ENCODE measurements at regions not wholly inside any gene's neighbourhood (a gene's known extent, or its start where the extent isn't known, plus 50 kb on each side); places are given as distances from the start of the nearest gene placed in this dataset.

DNA sequence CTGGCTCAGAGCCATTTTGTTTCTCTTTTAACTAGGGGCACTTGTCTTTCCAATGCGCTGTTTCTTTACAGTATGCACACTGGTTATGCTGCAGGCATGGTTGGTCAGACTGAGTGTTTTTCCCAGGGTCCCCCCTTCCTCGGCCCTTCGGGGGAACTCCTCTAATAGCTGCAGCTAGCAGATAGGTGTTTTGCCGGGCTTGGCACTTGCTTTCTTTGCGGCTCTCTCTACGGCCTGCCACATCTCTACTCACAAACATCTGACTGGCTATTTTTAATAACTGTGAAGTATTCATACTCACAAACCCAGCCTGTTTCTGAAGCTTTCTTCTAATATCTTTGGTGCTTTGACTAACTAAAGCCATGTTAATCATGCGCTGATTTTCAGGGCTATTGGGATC is 89.4 kb downstream of the SLC25A15 start:
- no peak overlapping the region for H3K27ac ChIP-seq (ENCODE audit: extremely low read depth, low read depth, low read length)
- H3K36me3 ChIP-seq (ENCODE audit: control insufficient read depth in 2 of 2, insufficient read depth in 1 of 2, low read length in 2 of 2) = no peaks in the 10 kb centered on the region
- no peak overlapping the region for H3K4me3 ChIP-seq (ENCODE audit: low read depth, low read length)
- H3K9me3 ChIP-seq (ENCODE audit: control insufficient read depth, insufficient read depth, low read depth, low read length) = no peaks in the 10 kb centered on the region
- POLR2A ChIA-PET = no interaction called here
- no peaks in the 10 kb centered on the region for H3K4me1 ChIP-seq (ENCODE audit: control insufficient read depth, insufficient read depth, low read length)
- CTCF ChIA-PET = no interaction called here
- TF ChIP-seq TRIM28 (IDR thresholded peaks at IDR 0.05; ENCODE audit: borderline replicate concordance, low read length) (no peak), ZNF777 (tag by site-specific recombination; IDR thresholded peaks at IDR 0.05; ENCODE audit: borderline replicate concordance) (no peak), REPIN1 (tag by site-specific recombination; IDR thresholded peaks at IDR 0.05; ENCODE audit: low read depth) (no peak), ZNF791 (tag by site-specific recombination; IDR thresholded peaks at IDR 0.05) (no peak), ZNF830 (tag by site-specific recombination; IDR thresholded peaks at IDR 0.05; ENCODE audit: low read depth) (no peak), ZBTB7A (tag by site-specific recombination; IDR thresholded peaks at IDR 0.05; ENCODE audit: low read depth) (no peak), MYNN (tag by site-specific recombination; IDR thresholded peaks at IDR 0.05; ENCODE audit: borderline replicate concordance) (no peak), ZNF549 (tag by site-specific recombination; IDR thresholded peaks at IDR 0.05) (no peak), ZNF146 (tag by site-specific recombination; IDR thresholded peaks at IDR 0.05) (no peak), ZNF302 (tag by site-specific recombination; IDR thresholded peaks at IDR 0.05; ENCODE audit: low read depth) (no peak), ZNF221 (tag by site-specific recombination; IDR thresholded peaks at IDR 0.05; ENCODE audit: borderline replicate concordance) (no peak), SP7 (tag by site-specific recombination; IDR thresholded peaks at IDR 0.05) (no peak), ZEB2 (tag by site-specific recombination; IDR thresholded peaks at IDR 0.05) (no peak)
- TF ChIP-seq, protein P1, sequence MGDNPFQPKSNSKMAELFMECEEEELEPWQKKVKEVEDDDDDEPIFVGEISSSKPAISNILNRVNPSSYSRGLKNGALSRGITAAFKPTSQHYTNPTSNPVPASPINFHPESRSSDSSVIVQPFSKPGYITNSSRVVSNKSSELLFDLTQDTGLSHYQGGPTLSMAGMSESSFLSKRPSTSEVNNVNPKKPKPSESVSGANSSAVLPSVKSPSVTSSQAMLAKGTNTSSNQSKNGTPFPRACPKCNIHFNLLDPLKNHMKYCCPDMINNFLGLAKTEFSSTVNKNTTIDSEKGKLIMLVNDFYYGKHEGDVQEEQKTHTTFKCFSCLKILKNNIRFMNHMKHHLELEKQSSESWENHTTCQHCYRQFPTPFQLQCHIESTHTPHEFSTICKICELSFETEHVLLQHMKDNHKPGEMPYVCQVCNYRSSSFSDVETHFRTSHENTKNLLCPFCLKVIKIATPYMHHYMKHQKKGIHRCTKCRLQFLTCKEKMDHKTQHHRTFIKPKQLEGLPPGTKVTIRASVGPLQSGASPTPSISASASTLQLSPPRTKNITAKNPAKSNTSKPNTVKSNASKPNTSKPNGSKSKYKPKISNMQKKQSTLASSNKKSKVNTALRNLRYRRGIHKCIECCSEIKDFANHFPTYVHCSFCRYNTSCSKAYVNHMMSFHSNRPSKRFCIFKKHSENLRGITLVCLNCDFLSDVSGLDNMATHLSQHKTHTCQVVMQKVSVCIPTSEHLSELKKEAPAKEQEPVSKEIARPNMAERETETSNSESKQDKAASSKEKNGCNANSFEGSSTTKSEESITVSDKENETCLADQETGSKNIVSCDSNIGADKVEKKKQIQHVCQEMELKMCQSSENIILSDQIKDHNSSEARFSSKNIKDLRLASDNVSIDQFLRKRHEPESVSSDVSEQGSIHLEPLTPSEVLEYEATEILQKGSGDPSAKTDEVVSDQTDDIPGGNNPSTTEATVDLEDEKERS (tag by site-specific recombination; IDR thresholded peaks at IDR 0.05) = no peak
- TF ChIP-seq, protein P2, sequence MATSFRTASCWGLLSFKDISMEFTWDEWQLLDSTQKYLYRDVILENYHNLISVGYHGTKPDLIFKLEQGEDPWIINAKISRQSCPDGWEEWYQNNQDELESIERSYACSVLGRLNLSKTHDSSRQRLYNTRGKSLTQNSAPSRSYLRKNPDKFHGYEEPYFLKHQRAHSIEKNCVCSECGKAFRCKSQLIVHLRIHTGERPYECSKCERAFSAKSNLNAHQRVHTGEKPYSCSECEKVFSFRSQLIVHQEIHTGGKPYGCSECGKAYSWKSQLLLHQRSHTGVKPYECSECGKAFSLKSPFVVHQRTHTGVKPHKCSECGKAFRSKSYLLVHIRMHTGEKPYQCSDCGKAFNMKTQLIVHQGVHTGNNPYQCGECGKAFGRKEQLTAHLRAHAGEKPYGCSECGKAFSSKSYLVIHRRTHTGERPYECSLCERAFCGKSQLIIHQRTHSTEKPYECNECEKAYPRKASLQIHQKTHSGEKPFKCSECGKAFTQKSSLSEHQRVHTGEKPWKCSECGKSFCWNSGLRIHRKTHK (tag by site-specific recombination; IDR thresholded peaks at IDR 0.05) = no peak
